Hematopoietic multipotent progenitor cell treated with erythropoietin and hydrocortisone succinate and interleukin-3 and kit ligand, for 6 days (in vitro differentiated cells): ENCODE measurements at regions not wholly inside any gene's neighbourhood (a gene's known extent, or its start where the extent isn't known, plus 50 kb on each side); places are given as distances from the start of the nearest gene placed in this dataset.

Experiments
- DNase-seq: peaks from one replicate; pipeline ENCODE4 v3.0.0-alpha.2; 2015

- no peak for DNase-seq
These were observed 889.2 kb downstream of the PDCD6IP start for GRCh38 chr3:34687671-34688070.

GRCh38 chr3:34696831-34697230 lies 898.4 kb downstream of the PDCD6IP start:
- DNase-seq: no peak

GRCh38 chr3:34703053-34703452 lies 904.6 kb downstream of the PDCD6IP start:
- no peak for DNase-seq

GRCh38 chr3:34724916-34725499 lies 914.3 kb upstream of the ARPP21 start:
- no peak for DNase-seq

GRCh38 chr3:34725774-34726173 lies 913.6 kb upstream of the ARPP21 start:
- no peak for DNase-seq

- DNase-seq: no peak
These were observed 911.6 kb upstream of the ARPP21 start for GRCh38 chr3:34727700-34728099.

GRCh38 chr3:34742151-34742550 lies 897.2 kb upstream of the ARPP21 start:
- no peak for DNase-seq

- no peak for DNase-seq
These were observed 880.6 kb upstream of the ARPP21 start for GRCh38 chr3:34758630-34759261.

- DNase-seq: no peak
These were observed 861.9 kb upstream of the ARPP21 start for GRCh38 chr3:34777386-34777785.

- DNase-seq: no peak
These were observed 860.2 kb upstream of the ARPP21 start for GRCh38 chr3:34779092-34779491.

GRCh38 chr3:34780294-34780693 lies 859.0 kb upstream of the ARPP21 start:
- DNase-seq: no peak

GRCh38 chr3:34780973-34781372 lies 858.4 kb upstream of the ARPP21 start:
- DNase-seq: no peak

- no peak for DNase-seq
These were observed 856.5 kb upstream of the ARPP21 start for GRCh38 chr3:34782871-34783270.

GRCh38 chr3:34783876-34784275 lies 855.4 kb upstream of the ARPP21 start:
- DNase-seq: no peak

GRCh38 chr3:34793057-34793456 lies 846.3 kb upstream of the ARPP21 start:
- DNase-seq: no peak

- no peak for DNase-seq
These were observed 831.7 kb upstream of the ARPP21 start for GRCh38 chr3:34807611-34808010.

- DNase-seq: no peak
These were observed 831.0 kb upstream of the ARPP21 start for GRCh38 chr3:34808287-34808686.

GRCh38 chr3:34828847-34829246 lies 810.5 kb upstream of the ARPP21 start:
- DNase-seq: no peak

GRCh38 chr3:34832865-34833508 lies 806.3 kb upstream of the ARPP21 start:
- DNase-seq: no peak

GRCh38 chr3:34837848-34838741 lies 801.2 kb upstream of the ARPP21 start:
- no peak for DNase-seq

- no peak for DNase-seq
These were observed 796.4 kb upstream of the ARPP21 start for GRCh38 chr3:34842706-34843480.

- DNase-seq: no peak
These were observed 795.1 kb upstream of the ARPP21 start for GRCh38 chr3:34844323-34844620.

- DNase-seq: no peak
These were observed 788.2 kb upstream of the ARPP21 start for GRCh38 chr3:34851137-34851536.
